Central memory CD8-positive, alpha-beta T cell (primary cell): ENCODE measurements at regions not wholly inside any gene's neighbourhood (a gene's known extent, or its start where the extent isn't known, plus 50 kb on each side); places are given as distances from the start of the nearest gene placed in this dataset.
A peak's percentile ranks its signal among the peaks of the same experiment; 100 is the strongest.

Source experiments
- ATAC-seq: fragments of 150-1000 bp; cut with Tn5 transposase; replicated peaks from 2 replicates; pipeline ENCODE4 v1.10.0; 2022; ENCODE audit warnings: mild to moderate bottlenecking, moderate FRiP score, moderate number of reproducible peaks; ENCODE audit not compliant: poor library complexity, severe bottlenecking; ENCODE audit errors: extremely low read depth
- DNase-seq, 2 donors: peaks; one replicate each; pipeline ENCODE4 v3.0.0; 2021; ENCODE audit warnings: low spot score in 2 of 2
- H3K27ac Mint-ChIP-seq: one replicate; pipeline ENCODE4 v1.8.0; 2022; ENCODE audit warnings: low read depth, mild to moderate bottlenecking, moderate library complexity, mixed read lengths
- H3K27me3 Mint-ChIP-seq: one replicate; pipeline ENCODE4 v1.8.0; 2022; ENCODE audit warnings: mixed read lengths
- H3K36me3 Mint-ChIP-seq: one replicate; pipeline ENCODE4 v1.8.0; 2022; ENCODE audit warnings: mild to moderate bottlenecking, moderate library complexity, mixed read lengths; ENCODE audit not compliant: insufficient read depth
- H3K4me1 Mint-ChIP-seq: one replicate; pipeline ENCODE4 v1.8.0; 2022; ENCODE audit warnings: mixed read lengths
- H3K4me3 Mint-ChIP-seq: one replicate; pipeline ENCODE4 v1.8.0; 2022; ENCODE audit warnings: mild to moderate bottlenecking, moderate library complexity, mixed read lengths
- H3K9me3 Mint-ChIP-seq: one replicate; pipeline ENCODE4 v1.8.0; 2022; ENCODE audit warnings: mixed read lengths

DNA sequence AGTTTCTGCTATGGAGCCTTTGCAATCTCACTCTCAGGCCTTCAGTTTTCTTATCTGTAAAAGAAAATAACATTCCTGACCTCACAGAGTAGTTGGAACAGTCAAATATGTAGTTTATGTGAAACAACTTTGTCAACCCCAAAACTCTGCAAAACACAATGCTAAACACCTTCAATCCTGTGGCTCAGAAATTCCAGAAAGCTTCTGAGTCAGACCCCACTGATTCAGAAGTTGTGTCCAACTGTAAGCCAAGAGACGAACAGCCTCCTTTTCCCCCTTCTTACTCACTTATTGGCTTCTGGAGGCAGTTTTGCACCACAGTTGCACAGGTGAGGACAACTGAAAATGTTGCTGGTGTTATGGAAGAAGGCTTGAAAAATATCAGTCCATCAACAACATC, 52.9 kb downstream of the TMSB4Y start:
- ATAC-seq = no peak
- Mint-ChIP-seq H3K27me3 (no peaks in the 10 kb centered on the region), H3K36me3 (no peaks in the 10 kb centered on the region), H3K9me3 (no peaks in the 10 kb centered on the region), H3K4me1 (peaks cover 8% of the 10 kb centered on the region), H3K4me3 (no peak overlapping the region), H3K27ac (no peak overlapping the region)
- no peak for DNase-seq

DNA sequence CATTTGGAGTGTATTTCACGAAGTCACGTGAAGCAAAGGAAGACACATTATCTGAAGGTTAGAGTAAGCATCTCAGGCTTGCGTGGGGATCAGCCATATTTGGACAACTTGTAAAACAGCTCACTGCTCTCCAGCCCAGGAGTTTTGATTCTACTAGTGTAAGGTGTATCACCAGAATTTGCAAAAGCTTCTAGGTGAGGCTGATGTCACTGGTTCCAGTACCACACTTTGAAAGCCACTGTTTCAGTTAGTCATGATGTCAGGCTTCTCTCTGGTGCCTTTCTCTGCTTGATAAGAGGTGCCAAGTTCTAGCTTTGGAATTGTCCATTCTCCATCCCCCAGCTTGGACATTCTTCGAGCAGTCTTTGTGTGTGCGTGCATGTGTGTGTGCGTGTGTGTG, 62.3 kb downstream of the TMSB4Y start:
- H3K4me1 Mint-ChIP-seq = no peaks in the 10 kb centered on the region
- H3K36me3 Mint-ChIP-seq = peaks cover 2% of the 10 kb centered on the region

DNA sequence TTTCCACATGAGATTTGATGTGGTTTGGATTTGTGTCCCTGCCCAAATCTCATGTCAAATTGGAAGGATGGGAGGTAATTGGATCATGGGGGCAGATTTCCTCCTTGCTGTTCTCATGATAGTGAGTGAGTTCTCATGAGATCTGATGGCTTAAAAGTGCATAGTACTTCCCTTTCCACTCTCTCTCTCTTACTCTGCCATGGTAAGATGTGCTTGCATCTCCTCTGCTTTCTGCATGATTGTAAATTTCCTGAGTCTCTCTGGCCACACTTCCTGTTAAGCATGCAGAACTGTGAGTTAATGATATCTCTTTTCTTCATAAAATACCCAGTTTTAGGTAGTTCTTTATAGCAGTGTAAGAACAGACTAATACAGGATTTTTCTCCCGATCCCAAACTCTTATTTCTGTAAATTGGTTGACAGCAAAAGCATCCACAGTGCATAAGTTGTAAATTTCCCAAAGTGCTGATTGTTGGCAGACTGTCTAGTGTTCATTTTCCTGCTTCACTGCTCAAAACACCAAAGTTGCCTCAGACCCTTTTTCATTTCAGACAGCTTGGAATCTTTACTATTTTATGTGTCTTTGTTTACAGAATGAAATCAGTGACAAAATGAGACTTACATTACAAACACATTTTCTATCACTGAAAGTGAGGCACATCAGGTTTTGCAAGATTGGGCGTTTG, 86.6 kb downstream of the TMSB4Y start:
- no peak for DNase-seq
- H3K27ac Mint-ChIP-seq = no peak overlapping the region

More for the DNA sequence above, 62.3 kb downstream of the TMSB4Y start:
- H3K27ac Mint-ChIP-seq = peak overlapping the region; percentile 51
- no peaks in the 10 kb centered on the region for H3K9me3 Mint-ChIP-seq
- no peaks in the 10 kb centered on the region for H3K27me3 Mint-ChIP-seq
- DNase-seq = no peak
- no peak for ATAC-seq
- H3K4me3 Mint-ChIP-seq = no peak overlapping the region

DNA sequence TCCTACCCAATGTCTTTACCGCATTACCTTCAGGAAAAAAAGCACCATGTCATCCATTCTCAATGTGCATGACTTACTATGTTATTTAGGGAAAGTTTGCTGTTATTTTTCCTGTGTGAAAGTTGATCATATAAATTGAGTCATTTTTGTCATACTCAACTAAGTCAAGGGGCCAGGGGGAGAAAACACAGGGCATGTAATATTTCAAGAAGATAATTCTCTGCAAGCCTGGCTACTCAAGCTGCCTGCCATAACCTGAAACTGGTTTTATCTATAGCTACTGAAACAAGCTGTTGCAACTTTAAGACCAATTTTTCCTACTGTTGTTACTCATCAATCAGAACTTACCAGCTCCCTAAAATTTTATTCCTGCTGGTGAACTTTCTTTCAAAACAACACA, 91.4 kb downstream of the TMSB4Y start:
- Mint-ChIP-seq H3K4me1 (peaks cover 4% of the 10 kb centered on the region), H3K27me3 (no peaks in the 10 kb centered on the region), H3K4me3 (no peak overlapping the region), H3K27ac (no peak overlapping the region), H3K9me3 (no peaks in the 10 kb centered on the region), H3K36me3 (no peaks in the 10 kb centered on the region)
- DNase-seq (no peak), ATAC-seq (no peak)

More for the DNA sequence above, 86.6 kb downstream of the TMSB4Y start:
- H3K36me3 Mint-ChIP-seq = no peaks in the 10 kb centered on the region
- peaks cover 16% of the 10 kb centered on the region for H3K9me3 Mint-ChIP-seq
- H3K4me1 Mint-ChIP-seq = peaks cover 20% of the 10 kb centered on the region
- no peaks in the 10 kb centered on the region for H3K27me3 Mint-ChIP-seq
- no peak overlapping the region for H3K4me3 Mint-ChIP-seq
- ATAC-seq = no peak

DNA sequence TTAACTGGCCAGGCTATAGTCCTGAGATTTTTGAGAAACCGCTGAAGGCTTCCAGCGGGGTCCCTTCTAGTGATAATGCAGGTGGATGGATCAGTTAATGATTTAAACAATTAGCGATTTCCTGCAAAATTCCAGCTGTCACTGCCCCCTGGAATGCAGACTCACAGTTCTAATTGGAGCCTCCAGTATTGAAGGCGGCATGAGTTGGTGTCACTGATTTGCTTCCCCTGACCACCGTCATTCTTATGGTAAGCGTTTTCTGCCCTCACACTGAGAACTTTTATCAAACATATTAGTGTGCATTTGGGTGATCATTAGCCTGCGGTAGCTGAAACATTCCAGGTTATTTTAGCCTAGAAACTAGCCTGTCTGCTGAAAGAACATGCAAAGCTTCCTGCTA, 99.1 kb downstream of the TMSB4Y start:
- H3K9me3 Mint-ChIP-seq = no peaks in the 10 kb centered on the region
- ATAC-seq (no peak), DNase-seq (no peak)
- no peaks in the 10 kb centered on the region for H3K27me3 Mint-ChIP-seq
- peaks cover 2% of the 10 kb centered on the region for H3K36me3 Mint-ChIP-seq
- peaks cover 9% of the 10 kb centered on the region for H3K4me1 Mint-ChIP-seq
- no peak overlapping the region for H3K4me3 Mint-ChIP-seq
- H3K27ac Mint-ChIP-seq = no peak overlapping the region

DNA sequence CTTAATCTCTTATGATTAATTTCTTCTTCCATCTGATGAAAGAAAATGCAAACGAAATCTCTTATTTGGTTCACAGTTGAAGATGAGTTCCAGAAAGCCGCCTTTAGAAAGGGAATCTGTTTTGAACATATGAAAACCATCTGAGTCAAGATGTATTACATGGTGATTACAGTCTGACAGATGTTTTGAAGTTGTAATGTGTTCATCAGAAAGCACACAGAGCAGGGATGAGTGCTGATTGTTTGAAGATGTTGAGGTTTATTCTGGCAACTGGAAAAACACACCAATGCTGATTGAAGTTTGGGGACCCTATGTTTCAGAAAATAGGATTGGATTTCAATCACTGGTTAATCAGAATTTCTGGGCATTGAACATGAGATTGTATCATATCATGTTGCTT, 99.7 kb downstream of the TMSB4Y start:
- Mint-ChIP-seq H3K27me3 (no peaks in the 10 kb centered on the region), H3K9me3 (peaks cover 4% of the 10 kb centered on the region), H3K27ac (no peak overlapping the region), H3K36me3 (peaks cover 2% of the 10 kb centered on the region), H3K4me3 (no peak overlapping the region), H3K4me1 (peaks cover 9% of the 10 kb centered on the region)
- ATAC-seq (no peak), DNase-seq (no peak)

DNA sequence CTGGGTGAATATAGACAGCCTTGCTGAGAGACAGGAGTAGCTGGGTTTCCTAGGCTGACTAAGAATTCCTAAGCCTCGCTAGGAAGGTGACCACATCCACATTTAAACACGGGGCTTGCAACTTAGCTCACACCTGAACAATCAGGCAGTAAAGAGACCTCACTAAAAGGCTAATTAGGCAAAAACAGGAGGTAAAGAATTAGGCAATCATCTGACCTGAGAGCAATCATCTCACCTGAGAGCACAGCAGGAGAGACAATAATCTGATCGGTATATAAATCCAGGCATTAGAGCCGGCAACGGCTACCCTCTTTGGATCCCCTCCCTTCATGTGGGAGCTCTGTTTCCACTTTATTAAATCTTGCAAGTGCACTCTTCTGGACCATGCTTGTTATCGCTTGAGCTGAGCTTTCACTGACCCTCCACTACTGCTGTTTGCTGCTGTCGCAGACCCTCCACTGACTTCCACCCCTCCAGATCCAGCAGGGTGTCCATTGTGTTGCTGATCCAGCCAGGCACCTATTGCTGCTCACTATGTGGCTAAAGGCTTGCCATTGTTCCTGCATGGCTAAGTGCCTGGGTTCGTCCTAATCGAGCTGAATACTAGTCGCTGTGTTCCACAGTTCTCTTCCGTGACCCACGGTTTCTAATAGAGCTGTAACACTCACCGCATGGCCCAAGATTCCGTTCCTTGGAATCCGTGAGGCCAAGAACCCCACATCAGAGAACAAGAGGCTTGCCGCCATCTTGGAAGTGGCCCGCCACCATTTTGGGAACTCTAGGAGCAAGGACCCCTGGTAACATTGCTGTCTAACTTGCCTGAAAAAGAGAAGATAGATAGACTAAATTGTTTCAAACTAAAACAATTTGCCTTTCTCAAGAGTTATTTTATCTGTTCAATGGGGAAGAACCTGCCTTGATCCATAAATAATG, 100.7 kb downstream of the TMSB4Y start:
- Mint-ChIP-seq H3K36me3 (peaks cover 2% of the 10 kb centered on the region), H3K4me1 (peaks cover 9% of the 10 kb centered on the region), H3K9me3 (peaks cover 8% of the 10 kb centered on the region), H3K27ac (no peak overlapping the region), H3K27me3 (no peaks in the 10 kb centered on the region), H3K4me3 (no peak overlapping the region)
- ATAC-seq = no peak
- DNase-seq = no peak

DNA sequence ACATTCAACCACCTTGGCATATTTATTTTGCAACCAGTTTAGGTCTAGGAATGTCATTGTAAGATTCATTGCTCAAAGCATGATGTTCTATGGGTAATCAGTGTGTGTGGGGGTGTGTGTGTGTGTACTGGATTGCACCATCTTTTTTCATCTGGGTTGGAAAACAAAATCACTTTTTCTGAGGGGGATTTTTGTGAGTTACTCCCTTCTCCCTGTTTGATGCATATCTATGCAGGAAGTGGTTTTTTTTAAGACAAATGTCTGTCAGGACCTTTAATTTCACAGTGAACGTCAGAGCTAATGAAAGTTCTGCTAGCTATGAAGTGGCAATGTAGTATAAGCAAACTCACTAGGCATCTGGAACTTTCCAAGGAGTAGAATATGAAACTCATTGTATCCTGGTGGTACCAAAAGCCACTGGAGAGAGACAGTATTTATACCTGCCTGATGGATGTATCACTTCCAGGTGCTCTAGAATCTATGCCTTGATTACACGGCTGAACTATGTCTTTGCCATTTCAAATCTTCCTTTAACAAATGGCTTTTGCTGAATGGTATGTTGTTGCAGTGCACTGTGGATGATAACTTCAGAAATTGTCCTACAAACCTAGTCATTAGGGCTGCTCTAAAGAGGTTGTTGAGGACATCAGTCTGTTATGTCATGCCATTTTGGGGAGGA, 101.5 kb downstream of the TMSB4Y start:
- ATAC-seq = no peak

DNA sequence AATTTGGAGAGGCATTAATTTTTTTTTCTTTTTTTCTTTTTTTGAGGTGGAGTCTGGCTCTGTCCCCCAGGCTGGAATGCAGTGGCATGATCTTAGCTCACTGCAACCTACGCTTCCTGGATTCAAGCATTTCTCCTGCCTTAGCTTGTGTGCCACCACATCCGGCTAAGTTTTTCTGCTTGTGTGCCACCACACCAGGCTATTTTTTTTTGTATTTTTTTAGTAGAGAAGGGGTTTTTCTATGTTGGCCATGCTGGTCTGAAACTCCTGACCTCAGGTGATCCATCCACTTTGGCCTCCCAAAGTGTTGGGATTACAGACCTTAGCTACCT, 102.0 kb downstream of the TMSB4Y start:
- Mint-ChIP-seq H3K4me1 (peaks cover 9% of the 10 kb centered on the region), H3K27ac (no peak overlapping the region), H3K36me3 (peaks cover 2% of the 10 kb centered on the region), H3K9me3 (peaks cover 13% of the 10 kb centered on the region), H3K27me3 (no peaks in the 10 kb centered on the region), H3K4me3 (no peak overlapping the region)
- no peak for ATAC-seq
- DNase-seq = no peak

More for the DNA sequence above, 101.5 kb downstream of the TMSB4Y start:
- Mint-ChIP-seq H3K36me3 (peaks cover 2% of the 10 kb centered on the region), H3K9me3 (peaks cover 8% of the 10 kb centered on the region), H3K27me3 (no peaks in the 10 kb centered on the region), H3K4me3 (no peak overlapping the region), H3K27ac (no peak overlapping the region), H3K4me1 (peaks cover 9% of the 10 kb centered on the region)
- no peak for DNase-seq

DNA sequence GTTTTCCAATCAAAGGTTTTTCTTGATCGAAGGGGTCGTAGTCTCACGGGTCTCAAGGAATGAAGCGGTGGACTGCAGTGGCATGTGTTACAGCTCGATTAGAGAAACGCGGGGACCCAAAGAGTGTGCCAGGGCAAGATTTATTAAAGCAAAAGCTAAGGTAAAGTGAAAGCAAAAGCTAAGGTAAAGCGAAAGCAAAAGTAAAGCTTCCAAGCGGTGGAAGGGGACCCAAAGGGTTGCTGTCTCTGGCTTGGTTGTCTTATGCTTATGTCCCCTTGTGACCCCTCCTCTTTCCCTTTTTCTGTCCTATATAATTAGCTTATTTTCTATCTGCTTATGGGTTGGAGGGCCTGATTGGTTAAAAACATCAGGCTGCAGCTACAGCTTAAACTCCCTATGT, 126.4 kb downstream of the TMSB4Y start:
- no peaks in the 10 kb centered on the region for H3K27me3 Mint-ChIP-seq
- no peak for ATAC-seq
- H3K9me3 Mint-ChIP-seq = peaks cover 6% of the 10 kb centered on the region
- H3K4me1 Mint-ChIP-seq = no peaks in the 10 kb centered on the region
- no peak overlapping the region for H3K27ac Mint-ChIP-seq
- peaks cover 2% of the 10 kb centered on the region for H3K36me3 Mint-ChIP-seq
- no peak overlapping the region for H3K4me3 Mint-ChIP-seq
- DNase-seq = no peak

DNA sequence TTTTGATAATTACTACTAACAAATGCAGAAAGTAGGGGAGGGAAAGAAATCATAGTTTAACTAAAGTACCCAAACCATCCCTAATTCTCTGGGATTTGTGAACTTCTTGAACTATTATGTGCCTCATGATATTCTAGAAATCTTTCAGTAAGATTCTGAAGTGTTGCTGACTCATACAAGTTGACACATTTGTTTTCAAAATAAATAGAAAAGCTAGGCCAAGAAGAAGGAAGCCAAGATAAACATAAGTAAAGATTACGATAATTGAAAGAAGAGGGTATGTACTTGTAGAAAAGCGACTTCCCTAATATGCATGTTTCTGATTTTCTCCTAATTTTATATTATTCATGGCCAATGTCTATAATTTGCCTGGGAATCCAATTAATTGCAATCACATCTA, 140.7 kb downstream of the TMSB4Y start:
- Mint-ChIP-seq H3K36me3 (no peaks in the 10 kb centered on the region), H3K27me3 (no peaks in the 10 kb centered on the region), H3K9me3 (peaks cover 15% of the 10 kb centered on the region), H3K4me1 (no peaks in the 10 kb centered on the region), H3K27ac (no peak overlapping the region), H3K4me3 (no peak overlapping the region)
- DNase-seq (no peak), ATAC-seq (no peak)

DNA sequence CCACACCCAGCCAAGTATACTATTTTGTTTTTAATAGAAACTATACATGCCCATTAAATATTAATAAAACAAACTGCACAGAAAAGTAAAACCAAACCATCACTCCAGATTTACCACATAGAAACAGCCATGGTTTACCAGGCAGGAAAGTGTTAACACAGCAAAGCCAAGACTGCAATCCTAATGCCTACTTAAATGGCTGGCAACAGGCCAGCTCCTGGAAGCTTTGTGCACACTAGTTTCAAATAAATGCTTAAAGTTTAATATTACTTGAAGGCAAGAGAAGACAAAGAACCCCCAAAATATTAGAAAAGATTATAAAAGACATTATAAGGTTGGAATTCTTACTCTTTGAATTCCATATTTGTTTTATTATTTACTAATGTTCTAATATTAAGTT, 141.0 kb downstream of the VCY start:
- peaks cover 15% of the 10 kb centered on the region for H3K9me3 Mint-ChIP-seq
- DNase-seq (no peak), ATAC-seq (no peak)
- no peaks in the 10 kb centered on the region for H3K4me1 Mint-ChIP-seq
- H3K27me3 Mint-ChIP-seq = no peaks in the 10 kb centered on the region
- no peaks in the 10 kb centered on the region for H3K36me3 Mint-ChIP-seq
- H3K27ac Mint-ChIP-seq = no peak overlapping the region
- no peak overlapping the region for H3K4me3 Mint-ChIP-seq
